Islet of Langerhans (tissue), 1 donor: ENCODE measurements at regions not wholly inside any gene's neighbourhood (a gene's known extent, or its start where the extent isn't known, plus 50 kb on each side); places are given as distances from the start of the nearest gene placed in this dataset.

Experiments used
- FAIRE-seq: peaks from one replicate; lab custom pipeline; 2011; peaks lifted over from hg19 to GRCh38; lab: Jason Lieb, UNC

- no peak for FAIRE-seq
Measured at GRCh38 chr22:49640366-49641095, 187.1 kb downstream of the BRD1 start.

GRCh38 chr22:49639956-49640355, 187.7 kb downstream of the BRD1 start:
- no peak for FAIRE-seq

GRCh38 chr22:49638788-49639187, 188.9 kb downstream of the BRD1 start:
- no peak for FAIRE-seq

GRCh38 chr22:49638001-49638400, 189.7 kb downstream of the BRD1 start:
- FAIRE-seq = no peak

GRCh38 chr22:49637255-49637760, 190.4 kb downstream of the BRD1 start:
- FAIRE-seq = no peak

GRCh38 chr22:49636649-49637048, 191.0 kb downstream of the BRD1 start:
- no peak for FAIRE-seq

GRCh38 chr22:49636214-49636613, 191.5 kb downstream of the BRD1 start:
- no peak for FAIRE-seq

GRCh38 chr22:49634006-49634772, 193.5 kb downstream of the BRD1 start:
- no peak for FAIRE-seq

GRCh38 chr22:49633010-49633324, 194.7 kb downstream of the BRD1 start:
- no peak for FAIRE-seq

GRCh38 chr22:49632199-49633009, 195.3 kb downstream of the BRD1 start:
- FAIRE-seq = no peak

GRCh38 chr22:49630448-49630946, 197.2 kb downstream of the BRD1 start:
- no peak for FAIRE-seq

GRCh38 chr22:49629586-49630447, 197.9 kb downstream of the BRD1 start:
- no peak for FAIRE-seq

- no peak for FAIRE-seq
Measured at GRCh38 chr22:49629261-49629570, 198.5 kb downstream of the BRD1 start.

- FAIRE-seq = no peak
Measured at GRCh38 chr22:49628391-49629260, 199.0 kb downstream of the BRD1 start.

GRCh38 chr22:49627217-49628181, 200.2 kb downstream of the BRD1 start:
- no peak for FAIRE-seq

GRCh38 chr22:49626361-49627216, 201.1 kb downstream of the BRD1 start:
- no peak for FAIRE-seq

GRCh38 chr22:49624421-49625177, 203.1 kb downstream of the BRD1 start:
- FAIRE-seq = no peak

- no peak for FAIRE-seq
Measured at GRCh38 chr22:49623715-49624114, 204.0 kb downstream of the BRD1 start.
